EH (cell line): ENCODE measurements at regions not wholly inside any gene's neighbourhood (a gene's known extent, or its start where the extent isn't known, plus 50 kb on each side); places are given as distances from the start of the nearest gene placed in this dataset.

ENCODE experiments used
- DNase-seq: peaks from one replicate; pipeline ENCODE4 v3.0.0-alpha.2; 2015; ENCODE audit warnings: low read depth

GRCh38 chrX:9147726-9148125, 113.8 kb upstream of the FAM9B start:
- no peak for DNase-seq

GRCh38 chrX:9148615-9149399, 114.9 kb upstream of the FAM9B start:
- peak; percentile 86 for DNase-seq

- no peak for DNase-seq
Observed at GRCh38 chrX:9149501-9150245, 115.7 kb upstream of the FAM9B start.

GRCh38 chrX:9151772-9152307, 117.9 kb upstream of the FAM9B start:
- DNase-seq: no peak

- DNase-seq: peak; percentile 68
Observed at GRCh38 chrX:9153300-9153699, 119.4 kb upstream of the FAM9B start.

- DNase-seq: no peak
Observed at GRCh38 chrX:9158611-9159010, 124.7 kb upstream of the FAM9B start.

GRCh38 chrX:9160698-9161329, 126.9 kb upstream of the FAM9B start:
- no peak for DNase-seq

GRCh38 chrX:9162698-9163097, 128.8 kb upstream of the FAM9B start:
- no peak for DNase-seq

GRCh38 chrX:9163214-9163709, 129.3 kb upstream of the FAM9B start:
- DNase-seq: peak; percentile 62

- DNase-seq: peak; percentile 21
Observed at GRCh38 chrX:9164086-9164485, 130.2 kb upstream of the FAM9B start.

GRCh38 chrX:9164533-9165426, 130.9 kb upstream of the FAM9B start:
- DNase-seq: no peak

- peak; percentile 20 for DNase-seq
Observed at GRCh38 chrX:9166584-9166944, 132.6 kb upstream of the FAM9B start.

- DNase-seq: peak; percentile 84
Observed at GRCh38 chrX:9171841-9172463, 138.0 kb upstream of the FAM9B start.

- DNase-seq: no peak
Observed at GRCh38 chrX:9172464-9172850, 138.5 kb upstream of the FAM9B start.

GRCh38 chrX:9180623-9181022, 146.7 kb upstream of the FAM9B start:
- DNase-seq: no peak

GRCh38 chrX:9182041-9182440, 148.1 kb upstream of the FAM9B start:
- DNase-seq: no peak

GRCh38 chrX:9183481-9183880, 149.6 kb upstream of the FAM9B start:
- no peak for DNase-seq

- DNase-seq: no peak
Observed at GRCh38 chrX:9184211-9184610, 150.3 kb upstream of the FAM9B start.

GRCh38 chrX:9188117-9188516, 154.2 kb upstream of the FAM9B start:
- DNase-seq: no peak

- no peak for DNase-seq
Observed at GRCh38 chrX:9189286-9189685, 155.4 kb upstream of the FAM9B start.

- DNase-seq: no peak
Observed at GRCh38 chrX:9191392-9191791, 157.5 kb upstream of the FAM9B start.
